NCI-H510A treated with DMSO at 0.1 percent for 48 hours (cell line): ENCODE measurements at regions not wholly inside any gene's neighbourhood (a gene's known extent, or its start where the extent isn't known, plus 50 kb on each side); places are given as distances from the start of the nearest gene placed in this dataset.

Source experiments
- DNase-seq: peaks from one replicate; lab custom pipeline; 2025; lab: John Stamatoyannopoulos, UW

DNA sequence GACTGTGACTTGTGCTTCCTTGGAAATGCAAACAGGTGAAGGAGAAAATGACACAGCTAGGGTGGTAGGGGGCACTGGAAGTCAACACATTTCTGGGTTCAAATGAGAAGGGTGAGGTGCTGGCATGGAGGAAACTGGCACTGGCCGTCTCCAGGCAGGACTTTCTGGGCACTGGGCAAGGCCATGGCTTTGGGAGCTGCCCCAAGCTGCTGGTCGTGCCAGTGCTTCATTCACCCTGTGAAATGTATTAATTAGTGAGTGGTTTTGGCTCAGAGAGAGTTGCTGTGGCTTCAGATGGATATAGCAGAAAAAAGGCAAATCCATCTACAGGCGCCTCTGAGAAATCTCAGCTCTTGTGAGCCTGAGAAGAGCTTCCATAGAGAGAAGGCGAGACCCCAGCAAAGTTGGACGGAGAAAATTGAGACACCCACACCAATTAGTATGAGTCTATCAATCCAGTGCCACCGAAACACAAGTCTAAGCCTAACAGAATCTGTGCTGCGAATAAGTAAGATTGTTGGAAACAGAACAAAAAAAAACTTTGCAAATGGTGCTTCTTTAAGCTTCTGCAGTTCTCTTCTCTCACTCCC, 202.1 kb upstream of the TNP1 start:
- DNase-seq: no peak

DNA sequence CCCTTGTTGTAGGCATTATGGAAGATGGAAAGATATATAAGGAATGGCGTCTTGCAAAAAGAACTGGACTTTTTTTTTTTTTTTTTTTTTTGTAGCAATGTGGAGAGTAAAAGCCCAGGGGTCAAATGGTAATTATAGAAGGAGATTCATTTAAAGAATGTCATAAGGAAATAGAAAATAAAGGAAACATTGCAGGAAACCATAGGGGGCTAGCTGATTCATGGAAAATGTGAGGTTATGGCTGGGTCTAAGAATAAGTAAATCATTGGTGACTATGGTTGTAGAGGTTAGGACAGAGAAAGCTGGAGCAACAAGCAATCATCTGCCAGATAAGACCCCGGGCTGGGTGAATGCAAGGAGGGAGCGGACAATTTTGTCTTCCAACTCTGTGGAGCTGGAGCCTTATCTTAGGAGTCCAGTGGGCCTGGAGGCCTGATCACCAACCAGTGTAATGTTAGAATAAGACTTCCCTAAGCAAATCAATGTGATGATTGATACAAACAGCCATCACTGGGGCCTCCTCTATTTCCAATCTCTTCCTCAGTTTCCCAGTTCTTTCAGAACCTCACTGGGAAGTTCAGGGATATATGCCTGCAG, 201.2 kb upstream of the TNP1 start:
- DNase-seq: no peak

DNA sequence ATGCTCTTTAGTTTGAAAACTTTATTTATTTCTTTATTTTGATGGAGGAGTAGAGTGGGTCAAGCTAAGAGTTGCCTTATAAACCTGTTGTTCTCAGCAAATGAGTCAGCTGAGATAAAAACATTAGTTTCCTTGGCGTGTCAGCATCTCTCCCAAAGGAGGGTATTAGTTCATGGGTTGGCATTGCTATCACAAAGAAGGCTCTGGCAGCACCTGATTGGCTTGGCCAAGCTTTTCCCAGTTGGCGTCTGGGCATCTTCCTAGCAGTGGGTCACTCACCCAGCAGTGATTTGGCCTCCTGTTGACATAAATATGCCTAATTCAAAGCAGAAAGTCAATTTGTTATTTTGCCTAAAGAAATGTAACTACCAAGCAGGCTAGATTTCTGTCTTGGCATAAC, 200.7 kb upstream of the TNP1 start:
- no peak for DNase-seq

DNA sequence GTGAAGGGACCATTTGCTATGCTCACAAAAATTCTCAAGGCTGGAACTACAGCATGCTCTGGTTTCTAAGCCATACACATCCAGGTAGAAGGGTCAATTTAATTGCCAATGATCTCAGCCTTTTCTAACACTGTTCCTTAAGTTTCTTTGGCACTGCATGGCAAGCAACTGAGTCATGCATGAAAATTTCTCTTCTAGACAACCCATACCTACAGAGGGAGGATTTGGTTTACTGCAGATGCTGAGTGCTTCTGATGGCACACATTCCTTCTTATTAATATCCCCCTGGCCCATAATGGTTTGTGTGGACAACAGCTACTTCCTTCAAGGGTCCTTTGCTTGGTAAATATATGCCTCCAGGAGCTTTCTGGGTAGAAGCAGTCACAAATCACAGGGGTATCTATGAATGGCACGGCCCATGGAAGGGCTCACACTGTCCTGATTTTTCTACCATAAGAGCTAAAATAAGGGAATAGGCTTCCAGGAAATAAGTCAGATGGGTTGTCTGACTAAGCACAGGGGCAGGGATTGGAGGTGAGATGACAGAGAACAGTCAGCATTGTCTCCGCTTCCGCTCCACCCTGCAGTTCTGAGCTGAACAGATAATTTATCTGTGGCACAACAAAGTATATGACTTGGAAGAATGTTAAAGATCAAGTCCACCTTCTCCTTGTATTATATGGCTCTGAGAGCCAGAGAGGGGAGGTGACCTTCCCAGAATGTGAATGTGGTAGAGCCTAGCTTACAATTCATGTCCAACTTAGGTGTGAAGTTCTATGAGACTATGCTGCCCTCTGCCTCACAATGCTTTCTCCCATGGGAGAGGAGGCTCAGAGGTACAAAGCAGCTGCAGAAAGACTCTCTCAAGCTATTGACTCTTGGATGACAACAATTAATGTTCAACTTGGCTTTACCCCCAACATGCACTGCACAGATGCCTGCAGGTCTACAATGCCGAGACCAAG, 199.2 kb upstream of the TNP1 start:
- peak; percentile 19 for DNase-seq

DNA sequence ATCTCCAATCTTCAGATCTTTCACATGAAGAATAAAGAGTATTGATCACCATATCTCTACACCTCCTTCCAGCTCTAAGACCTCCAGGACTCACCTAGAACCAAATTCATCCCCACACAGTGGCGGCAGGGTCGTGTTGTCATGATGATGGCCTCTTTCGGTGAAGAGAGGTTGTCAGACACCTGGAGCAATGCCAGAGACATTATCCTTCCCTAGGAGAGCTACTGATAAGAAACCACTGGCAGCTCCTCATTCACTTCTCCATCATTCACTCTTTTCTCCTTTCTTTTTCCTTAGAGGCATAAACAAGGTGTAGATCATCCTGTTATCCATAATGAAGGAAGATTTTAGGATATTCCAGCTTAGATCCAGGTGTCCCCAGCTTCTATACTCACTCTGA, 197.9 kb upstream of the TNP1 start:
- no peak for DNase-seq

DNA sequence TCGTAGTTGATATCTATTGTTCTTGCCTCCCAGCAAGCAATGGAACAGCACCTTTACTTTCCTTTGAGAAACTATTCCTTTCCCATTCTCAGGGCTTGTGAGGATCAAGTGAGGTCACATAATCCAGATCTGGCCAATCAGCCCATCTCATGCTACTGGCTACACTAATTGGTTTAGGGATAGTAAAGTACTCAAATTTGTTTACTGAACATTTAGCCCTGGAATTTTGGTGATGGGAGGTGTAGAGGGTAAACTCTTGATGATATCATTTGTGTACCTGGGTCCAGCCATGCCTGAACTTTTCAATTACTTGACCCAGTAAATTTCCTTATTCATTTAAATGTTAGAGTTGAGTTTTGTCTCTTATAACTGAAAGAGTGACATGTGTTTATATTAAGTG, 195.8 kb upstream of the TNP1 start:
- peak; percentile 56 for DNase-seq

DNA sequence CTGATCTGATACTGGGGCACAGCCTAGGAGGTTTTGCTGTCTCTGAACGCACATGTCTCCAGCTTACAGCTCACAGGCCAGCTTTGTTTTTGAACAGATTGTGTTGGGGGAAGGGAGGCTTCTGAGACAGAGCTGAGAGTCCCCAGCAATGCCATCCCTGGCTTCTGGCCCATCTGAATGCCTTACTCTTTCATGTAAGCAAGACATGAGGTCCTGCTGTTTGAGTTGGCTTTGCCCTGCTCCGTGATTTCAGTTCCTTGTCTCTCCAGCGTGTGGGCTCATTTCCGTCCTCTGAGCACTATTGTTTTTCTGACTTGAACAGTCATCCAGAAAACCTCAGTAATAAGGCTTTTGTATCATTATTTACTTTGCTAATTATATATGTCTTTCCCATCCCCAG, 194.9 kb upstream of the TNP1 start:
- DNase-seq: peak; percentile 75

DNA sequence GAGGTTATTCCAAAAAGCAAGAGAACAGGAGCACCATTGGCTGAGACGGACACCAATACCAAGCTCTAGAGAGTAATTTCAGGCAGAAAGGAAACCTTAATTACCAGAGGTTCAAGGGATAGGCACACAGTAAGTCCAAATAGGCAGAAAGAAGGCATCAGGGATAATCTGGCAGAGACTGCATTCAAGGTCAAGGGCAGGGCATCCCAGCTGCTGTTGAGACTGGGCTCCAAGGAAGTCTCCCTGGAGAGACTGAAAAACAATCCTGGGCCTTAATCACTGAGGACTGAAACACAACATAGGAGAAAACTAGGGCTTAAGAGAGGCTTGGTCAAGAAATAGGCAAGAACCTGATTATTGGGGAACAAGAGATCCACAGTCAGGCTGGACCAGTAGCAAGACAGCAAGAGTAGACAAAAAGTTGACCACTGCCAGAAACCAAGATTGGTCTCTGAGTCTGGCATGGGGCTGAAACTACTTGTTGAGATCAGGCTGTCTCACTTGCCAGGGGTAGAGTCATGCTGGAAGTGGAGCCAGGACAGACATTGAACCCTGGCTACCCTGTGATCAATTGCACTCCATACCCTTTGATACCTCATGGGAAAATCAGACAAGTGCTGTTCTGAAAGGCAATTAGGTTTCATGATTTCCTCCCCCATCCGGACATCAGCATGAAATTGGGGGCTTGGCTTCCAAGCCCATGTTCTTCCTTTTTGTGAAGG, 193.2 kb upstream of the TNP1 start:
- no peak for DNase-seq

DNA sequence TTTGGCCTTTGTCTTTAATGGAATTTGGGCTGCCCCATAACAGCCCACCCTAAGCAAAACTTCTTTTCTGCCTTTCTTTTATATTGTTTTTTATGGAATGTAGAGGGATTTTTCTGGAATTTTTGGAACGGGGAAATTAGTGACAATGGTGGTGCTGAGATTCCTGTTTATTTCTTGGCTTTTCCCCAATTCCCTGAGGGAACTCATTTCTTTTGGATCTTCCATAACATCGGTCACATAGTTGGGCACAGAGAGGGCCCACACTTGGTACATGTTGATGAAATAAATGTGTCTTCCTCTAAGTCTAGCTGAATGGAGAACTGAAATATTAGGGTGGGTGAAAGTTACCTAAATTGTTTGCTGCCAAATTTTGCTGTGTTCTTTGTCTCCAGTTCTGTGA, 191.6 kb upstream of the TNP1 start:
- DNase-seq: no peak

DNA sequence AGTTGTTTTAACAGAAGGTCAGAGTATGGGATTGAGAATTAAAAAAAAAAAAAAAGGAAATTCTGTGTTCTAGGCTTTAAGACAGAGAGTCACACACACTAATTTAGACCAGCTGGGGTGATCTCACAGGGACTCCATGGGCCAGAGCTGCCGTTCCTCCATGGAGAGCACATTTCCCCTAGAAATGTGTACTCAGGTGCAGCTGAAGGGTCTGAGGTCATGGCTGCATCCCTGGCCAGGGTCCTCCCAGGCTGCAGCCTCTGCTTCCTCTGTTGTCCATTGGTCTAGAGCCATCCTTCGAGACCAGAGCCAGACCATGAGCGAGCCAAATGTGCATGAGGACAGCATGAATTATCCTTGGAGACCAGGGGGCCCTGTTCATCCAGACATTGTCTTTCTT, 190.1 kb upstream of the TNP1 start:
- DNase-seq: peak; percentile 35

DNA sequence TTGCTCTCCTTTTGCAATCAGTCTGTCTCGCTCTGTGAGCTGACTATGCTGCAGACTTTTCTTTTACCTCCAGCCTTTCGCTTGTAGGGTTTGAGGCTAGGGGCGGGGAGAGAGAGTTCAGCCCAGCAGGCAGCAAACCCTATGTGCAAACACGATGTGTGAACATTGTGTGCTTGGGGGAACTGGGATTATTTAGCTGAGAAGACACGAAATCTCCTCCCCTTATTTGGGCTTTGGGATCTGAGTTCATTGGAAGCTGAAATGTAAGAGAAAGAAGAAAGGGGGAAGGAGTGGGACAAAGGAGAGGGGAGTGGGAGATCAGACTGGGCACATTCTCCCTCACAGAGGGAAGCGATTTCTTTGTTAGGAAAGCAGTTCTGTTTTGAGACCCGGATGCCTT, 189.6 kb upstream of the TNP1 start:
- DNase-seq: peak; percentile 50

DNA sequence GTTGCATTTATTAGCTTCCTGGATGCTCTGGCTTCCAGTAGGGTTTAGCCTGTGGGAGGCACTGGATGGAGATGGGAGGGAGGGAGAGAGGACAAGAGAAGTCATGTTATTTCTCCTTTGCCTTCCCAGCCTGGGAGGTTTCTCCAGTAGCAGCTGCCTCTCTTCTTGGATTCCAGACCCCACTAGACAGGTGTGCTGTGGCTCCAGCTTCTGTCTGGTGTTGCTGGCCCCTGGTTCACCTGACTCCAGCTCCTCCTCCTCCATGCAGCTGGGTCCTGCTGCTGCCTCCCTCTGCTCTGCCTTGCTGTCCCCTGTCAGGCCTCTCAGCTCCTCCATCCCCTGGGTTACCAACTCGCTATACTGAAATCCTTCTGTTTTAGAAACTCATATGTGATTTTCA, 188.9 kb upstream of the TNP1 start:
- DNase-seq: peak; percentile 74

DNA sequence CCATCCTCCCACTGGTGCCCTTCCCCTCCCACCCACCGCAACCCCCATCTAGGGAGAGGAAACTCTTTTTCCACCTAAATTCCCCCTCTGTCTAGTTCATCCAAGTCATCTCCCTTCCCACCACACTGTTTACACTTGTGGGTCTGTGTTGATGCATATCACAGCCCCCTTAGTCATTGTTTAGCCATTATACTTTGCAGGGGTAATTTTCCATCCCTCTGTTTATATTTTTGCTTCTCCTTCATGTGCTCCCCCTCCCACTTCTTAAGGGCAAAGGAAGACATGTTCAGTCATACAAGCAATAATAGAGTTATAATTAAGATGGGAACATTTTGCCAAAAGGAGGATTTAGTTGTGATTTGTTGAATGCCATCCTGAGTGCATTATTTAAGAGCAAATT, 187.8 kb upstream of the TNP1 start:
- DNase-seq: no peak

DNA sequence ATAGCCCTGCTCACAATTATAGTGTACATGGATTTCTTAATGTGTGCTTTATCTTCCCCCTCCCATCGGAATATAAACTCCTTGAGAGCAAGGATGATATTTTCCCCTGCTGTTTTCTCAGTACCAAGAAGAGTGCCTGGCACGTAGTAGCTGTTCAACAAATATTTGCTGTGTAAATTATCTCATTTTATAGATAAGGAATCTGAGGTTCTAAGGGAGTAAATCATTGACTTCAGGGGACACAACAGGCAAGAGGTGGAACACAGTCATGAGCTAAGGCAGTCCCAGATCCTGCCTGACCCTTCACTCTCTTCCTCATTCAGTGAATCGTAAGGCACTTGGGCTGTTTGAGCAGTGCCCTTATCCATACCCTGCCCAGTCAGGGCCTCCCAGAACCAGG, 187.3 kb upstream of the TNP1 start:
- no peak for DNase-seq

DNA sequence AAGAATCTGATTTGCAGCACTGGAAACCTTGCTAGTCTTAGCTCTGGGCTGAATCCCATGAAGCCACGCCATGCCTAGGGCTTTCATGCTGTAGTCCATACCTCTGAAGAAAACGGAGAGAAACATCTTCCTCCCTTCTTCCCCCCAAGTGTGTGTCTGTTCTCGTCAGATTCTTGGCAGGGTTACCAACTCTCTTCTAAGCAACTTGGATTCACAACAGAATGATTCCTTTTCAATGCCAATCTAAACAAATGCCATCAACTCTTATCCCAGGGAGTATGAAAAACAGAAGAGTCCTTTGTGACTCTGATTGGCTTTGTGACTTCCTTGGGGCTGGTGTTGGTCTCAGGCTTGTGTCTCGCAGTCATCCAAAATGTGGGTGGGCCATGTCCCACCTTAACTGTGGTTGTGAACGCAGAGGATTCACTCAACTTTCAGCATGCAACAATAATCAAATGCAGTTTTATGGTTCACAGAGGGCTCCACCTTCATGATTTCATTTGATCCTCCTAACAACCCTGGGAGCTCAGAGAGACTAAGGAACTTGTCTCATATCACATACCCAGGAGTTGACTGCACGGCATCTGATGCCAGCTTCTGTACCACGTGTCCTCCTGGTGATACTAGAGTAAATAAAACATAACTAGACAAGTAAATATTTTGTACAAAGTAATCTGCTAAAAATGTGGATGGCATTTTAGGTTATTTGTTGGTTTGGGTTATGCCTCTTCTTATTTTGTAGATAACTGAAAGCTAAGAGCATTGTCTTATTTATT, 186.0 kb upstream of the TNP1 start:
- DNase-seq: no peak

DNA sequence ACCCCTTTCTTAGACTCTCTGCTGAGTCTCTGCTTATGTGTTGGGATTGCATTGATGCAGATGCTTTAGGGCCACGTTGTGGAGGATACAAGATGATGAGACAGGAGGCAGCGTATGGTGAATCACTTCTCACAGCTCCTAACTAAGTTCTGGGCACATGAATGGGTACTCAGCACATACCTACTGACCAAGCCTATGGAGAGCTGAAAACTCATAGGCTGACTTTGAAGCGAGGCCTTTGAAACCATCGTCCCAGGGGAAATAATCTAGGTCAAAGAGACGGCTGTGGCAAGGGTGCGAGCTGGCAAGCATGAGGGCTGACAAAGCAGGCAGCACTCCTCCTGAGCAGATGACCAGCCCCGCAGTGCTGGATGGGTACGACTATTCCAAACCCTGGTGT, 180.2 kb upstream of the TNP1 start:
- DNase-seq: no peak

DNA sequence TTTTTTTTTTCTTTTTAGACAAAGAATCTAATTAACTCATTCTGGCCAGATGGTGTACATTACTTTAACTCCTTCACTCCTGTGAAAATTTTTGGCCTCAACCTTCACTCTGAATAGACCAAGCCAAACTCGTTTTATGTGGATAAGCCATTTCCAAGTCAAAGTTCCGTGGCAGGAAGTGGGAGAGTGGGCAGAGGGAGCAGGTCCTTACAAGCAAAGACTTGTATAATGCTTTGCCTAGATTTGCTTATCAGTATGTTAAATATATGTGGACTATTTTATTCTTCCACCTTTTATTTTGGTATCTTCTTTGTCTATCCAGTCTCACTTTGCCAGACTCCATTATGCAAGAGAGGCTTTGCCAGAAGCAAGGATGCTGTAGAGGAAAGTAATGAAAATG, 178.1 kb upstream of the TNP1 start:
- no peak for DNase-seq

DNA sequence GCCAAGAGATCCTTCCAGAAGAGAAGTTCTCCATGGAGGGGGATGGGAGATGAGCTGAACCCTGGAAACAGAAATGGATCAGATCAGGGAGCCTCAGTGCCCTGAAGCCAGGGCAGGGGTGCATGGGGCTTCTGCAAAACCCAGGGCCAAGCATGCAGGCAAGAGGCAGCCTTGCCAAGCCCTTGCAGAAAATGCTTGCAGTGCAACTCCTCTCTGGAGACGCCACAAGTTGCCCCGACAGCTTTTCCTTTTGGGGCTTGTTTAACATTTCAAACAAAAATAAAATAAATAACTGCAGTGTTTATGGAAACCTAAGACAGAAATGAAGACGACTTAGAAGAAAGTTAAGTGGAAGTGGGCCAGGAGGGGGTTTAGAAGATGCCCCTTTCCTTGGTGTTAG, 177.5 kb upstream of the TNP1 start:
- DNase-seq: no peak

DNA sequence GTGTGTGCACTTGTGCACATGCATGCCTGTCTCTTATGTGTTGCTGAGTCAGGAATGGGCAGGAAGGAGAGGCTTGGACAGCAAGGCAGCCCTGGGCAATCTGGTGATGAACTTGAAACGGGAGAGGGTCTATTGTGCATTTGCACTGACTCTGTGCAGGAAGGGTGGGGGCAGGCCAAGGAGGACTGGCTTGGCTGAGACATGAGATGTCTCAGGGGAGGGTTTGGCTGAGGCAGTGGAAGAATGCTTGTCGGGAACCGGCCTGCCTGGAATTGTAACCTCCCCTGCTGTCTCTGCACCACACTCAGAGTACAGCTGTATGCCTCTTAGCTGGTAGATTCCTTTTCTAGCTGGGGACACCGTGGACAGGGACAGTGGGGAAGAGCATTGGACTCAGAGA, 176.1 kb upstream of the TNP1 start:
- DNase-seq: no peak

DNA sequence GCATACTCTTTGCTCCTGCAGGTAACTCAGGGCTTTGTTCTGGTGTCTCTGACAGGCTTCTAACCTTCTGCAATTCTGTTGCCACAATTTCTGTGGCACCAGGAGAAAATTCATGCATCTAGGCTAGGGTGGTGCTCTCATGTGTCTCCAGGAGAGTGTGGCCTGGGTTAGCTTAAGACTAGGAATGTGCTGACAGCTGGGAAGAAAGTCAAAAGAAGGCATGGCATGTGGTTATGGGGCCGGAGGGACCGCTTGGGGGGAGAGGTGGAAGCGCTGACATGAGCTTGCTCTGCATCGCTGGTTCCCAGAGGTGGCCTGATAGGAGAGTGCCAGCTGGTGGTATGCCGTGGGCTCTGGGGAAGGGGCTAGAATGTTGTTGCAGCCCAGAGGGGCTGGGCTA, 173.3 kb upstream of the TNP1 start:
- DNase-seq: no peak

DNA sequence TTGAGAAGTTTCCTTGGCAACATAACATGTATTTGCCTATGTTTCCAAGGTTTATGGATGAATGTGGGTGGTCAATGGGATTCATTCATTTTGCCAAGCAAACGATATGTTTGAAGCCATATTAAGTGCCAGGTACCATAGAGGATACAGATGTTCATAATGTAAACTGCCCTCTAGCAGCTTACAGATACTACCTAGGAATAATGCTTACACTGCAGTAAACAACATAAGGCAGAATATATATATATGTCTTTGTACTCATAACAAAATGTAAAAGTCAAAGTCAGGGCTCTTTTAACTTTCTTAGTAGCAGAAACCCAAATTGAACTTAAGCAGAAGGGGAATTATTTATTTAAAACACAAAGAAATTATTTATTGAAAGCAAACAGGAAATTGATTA, 171.6 kb upstream of the TNP1 start:
- DNase-seq: no peak

DNA sequence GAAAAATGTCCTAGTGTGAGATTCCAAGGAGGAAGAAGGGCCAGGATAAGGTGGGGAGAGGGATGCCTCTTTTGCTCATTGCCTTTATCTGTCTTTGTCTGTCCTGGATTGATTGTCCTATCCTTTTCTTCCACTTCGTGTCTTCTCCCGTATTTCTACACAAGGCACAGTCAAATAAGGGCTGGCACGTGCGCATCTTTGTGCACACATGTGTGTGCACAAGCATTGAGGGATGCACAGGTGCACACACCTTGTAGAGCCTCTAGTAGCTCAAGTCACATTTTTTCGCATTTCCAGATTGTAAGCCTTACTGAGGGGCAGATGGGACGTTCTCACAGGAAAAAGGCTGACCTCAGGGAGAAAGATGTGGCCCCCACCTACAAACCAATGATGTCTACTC, 170.2 kb upstream of the TNP1 start:
- no peak for DNase-seq
